GM12878 (cell line): ENCODE measurements at regions not wholly inside any gene's neighbourhood (a gene's known extent, or its start where the extent isn't known, plus 50 kb on each side); places are given as distances from the start of the nearest gene placed in this dataset.

Source experiments
- ATF3 ChIP-seq: IDR thresholded peaks from 2 replicates; pipeline ENCODE4 v1.6.1; 2011; ENCODE audit warnings: low read depth, mild to moderate bottlenecking, low read length, moderate library complexity, borderline replicate concordance; ENCODE audit errors: extremely low read depth
- BHLHE40 ChIP-seq, 2 experiments: fragments of 450-650 bp in 1 of 2; IDR thresholded peaks; 2 replicates each; pipeline ENCODE4 v1.6.1; 2011 to 2017; ENCODE audit warnings: low read depth in 2 of 2, borderline replicate concordance in 1 of 2, improper control_type of control experiment in 1 of 2, low read length in 1 of 2, mild to moderate bottlenecking in 1 of 2
- CUX1 ChIP-seq: IDR thresholded peaks from 2 replicates; pipeline ENCODE4 v1.6.1; 2012; ENCODE audit warnings: improper control_type of control experiment, low read depth, low read length; ENCODE audit not compliant: insufficient replicate concordance
- HCFC1 ChIP-seq: fragments of 150-350 bp; IDR thresholded peaks from 2 replicates; pipeline ENCODE4 v1.6.1; 2014; ENCODE audit warnings: low read length
- NR2C2 ChIP-seq: IDR thresholded peaks from 2 replicates; pipeline ENCODE4 v1.6.1; 2011; ENCODE audit warnings: borderline replicate concordance, low read depth; ENCODE audit not compliant: control insufficient read depth, insufficient read length
- PBX3 ChIP-seq: IDR thresholded peaks from 2 replicates; pipeline ENCODE4 v1.6.1; 2011; ENCODE audit warnings: mild to moderate bottlenecking, low read depth, low read length, moderate library complexity; ENCODE audit not compliant: insufficient replicate concordance
- TCF12 ChIP-seq: IDR thresholded peaks from 2 replicates; pipeline ENCODE4 v1.6.1; 2011; ENCODE audit warnings: low read depth, mild to moderate bottlenecking, low read length
- ZBTB33 ChIP-seq: fragments of 450-650 bp; IDR thresholded peaks from 2 replicates; pipeline ENCODE4 v1.6.1; 2017; ENCODE audit warnings: mild to moderate bottlenecking
- ZBTB4 ChIP-seq: fragments of 450-650 bp; formaldehyde crosslinking; IDR thresholded peaks from 2 replicates; pipeline ENCODE4 v1.4.0; 2022; ENCODE audit warnings: mild to moderate bottlenecking, moderate library complexity

GRCh38 chr9:102922526-102922925, 72.6 kb upstream of the CYLC2 start (continued):
- TF ChIP-seq HCFC1 (no peak), ZBTB33 (no peak), ZBTB4 (CRISPR knock-in tag) (no peak), PBX3 (no peak), TCF12 (no peak), CUX1 (no peak), NR2C2 (no peak), ATF3 (no peak), BHLHE40 (IDR thresholded peaks at IDR 0.05; ENCODE audit: borderline replicate concordance in 1 of 2, low read depth in 2 of 2, low read length in 1 of 2) (no peak)
